ENCODE measurements at regions not wholly inside any gene's neighbourhood (a gene's known extent, or its start where the extent isn't known, plus 50 kb on each side); places are given as distances from the start of the nearest gene placed in this dataset.
"Not testable (repeated sequence)": the region's sequence is repeated elsewhere in the genome, so short reads cannot be mapped to it uniquely, and the experiment has no call there.

GRCh38 chr13:88622362-88622973, 951.3 kb downstream of the SLITRK5 start:
- no peak for FAIRE-seq

- no peak for FAIRE-seq
Measured at GRCh38 chr13:88623150-88623549, 952.0 kb downstream of the SLITRK5 start.

GRCh38 chr13:88627071-88627470, 955.9 kb downstream of the SLITRK5 start:
- no peak for FAIRE-seq

GRCh38 chr13:88628882-88629281, 957.7 kb downstream of the SLITRK5 start:
- FAIRE-seq = no peak

GRCh38 chr13:88637935-88638334, 966.8 kb downstream of the SLITRK5 start:
- no peak for FAIRE-seq

- FAIRE-seq = no peak
Measured at GRCh38 chr13:88643233-88643632, 972.1 kb downstream of the SLITRK5 start.

- no peak for FAIRE-seq
Measured at GRCh38 chr13:88648598-88649373, 977.6 kb downstream of the SLITRK5 start.

GRCh38 chr13:88649855-88650254, 978.7 kb downstream of the SLITRK5 start:
- FAIRE-seq = no peak

- FAIRE-seq = no peak
Measured at GRCh38 chr13:88651531-88651930, 980.4 kb downstream of the SLITRK5 start.

GRCh38 chr13:88656751-88657150, 985.6 kb downstream of the SLITRK5 start:
- FAIRE-seq = no peak

- FAIRE-seq = no peak
Measured at GRCh38 chr13:88670509-88670908, 999.3 kb downstream of the SLITRK5 start.

GRCh38 chr13:88674841-88675240, 1003.7 kb downstream of the SLITRK5 start:
- no peak for FAIRE-seq

GRCh38 chr13:88675347-88675996, 1004.3 kb downstream of the SLITRK5 start:
- no peak for FAIRE-seq

GRCh38 chr13:88676016-88676415, 1004.8 kb downstream of the SLITRK5 start:
- FAIRE-seq = no peak

- FAIRE-seq = no peak
Measured at GRCh38 chr13:88685459-88685858, 1014.3 kb downstream of the SLITRK5 start.

GRCh38 chr13:88701551-88701950, 1030.4 kb downstream of the SLITRK5 start:
- no peak for FAIRE-seq

- FAIRE-seq = no peak
Measured at GRCh38 chr13:88704600-88705275, 1033.6 kb downstream of the SLITRK5 start.

- FAIRE-seq = no peak
Measured at GRCh38 chr13:88707646-88708045, 1036.5 kb downstream of the SLITRK5 start.

GRCh38 chr13:88717946-88718345, 1046.8 kb downstream of the SLITRK5 start:
- FAIRE-seq = no peak

- FAIRE-seq = no peak
Measured at GRCh38 chr13:88718781-88719180, 1047.6 kb downstream of the SLITRK5 start.

- no peak for FAIRE-seq
Measured at GRCh38 chr13:88726075-88726474, 1054.9 kb downstream of the SLITRK5 start.

- not testable (repeated sequence) for FAIRE-seq
Measured at GRCh38 chr13:88727236-88727635, 1056.1 kb downstream of the SLITRK5 start.

GRCh38 chr13:88729605-88730004, 1058.4 kb downstream of the SLITRK5 start:
- no peak for FAIRE-seq
